CD14-positive monocyte (primary cell): ENCODE measurements at regions not wholly inside any gene's neighbourhood (a gene's known extent, or its start where the extent isn't known, plus 50 kb on each side); places are given as distances from the start of the nearest gene placed in this dataset.

Experiments
- DNase-seq, 3 donors: peaks; one replicate each; pipeline ENCODE4 v3.0.0-alpha.2; 2011 to 2022
- H2AFZ ChIP-seq: 2 replicates; pipeline ENCODE4 v1.6.0; 2012; ENCODE audit warnings: mild to moderate bottlenecking, low read depth, low read length, inconsistent platforms; ENCODE audit not compliant: insufficient read depth, poor library complexity, severe bottlenecking
- H3K27ac ChIP-seq, 2 donors: 1 replicate in 1 of 2; 2 replicates in 1 of 2; pipeline ENCODE4 v1.5.1; 2012 to 2013; ENCODE audit warnings: low read length in 2 of 2, control low read depth in 1 of 2, inconsistent platforms in 1 of 2, low read depth in 1 of 2, mild to moderate bottlenecking in 1 of 2
- H3K27me3 ChIP-seq, 2 donors: one replicate each; pipeline versions ENCODE4 v1.6.0 to v1.6.1; 2011 to 2013; ENCODE audit warnings: low read length in 2 of 2; ENCODE audit not compliant: control insufficient read depth in 2 of 2, insufficient read depth in 2 of 2
- H3K36me3 ChIP-seq, 2 donors: replicated peaks in 1 of 2; 1 replicate in 1 of 2; 2 replicates in 1 of 2; pipeline versions ENCODE4 v1.5.1 to v1.6.1; 2012 to 2013; ENCODE audit warnings: low read length in 2 of 2, control low read depth in 1 of 2, inconsistent platforms in 1 of 2, mild to moderate bottlenecking in 1 of 2; ENCODE audit not compliant: insufficient read depth in 2 of 2, control insufficient read depth in 1 of 2
- H3K4me1 ChIP-seq, 2 donors: 1 replicate in 1 of 2; 2 replicates in 1 of 2; pipeline versions ENCODE4 v1.5.1 to v1.6.1; 2012 to 2013; ENCODE audit warnings: low read length in 2 of 2, control low read depth in 1 of 2, inconsistent platforms in 1 of 2, mild to moderate bottlenecking in 1 of 2, moderate library complexity in 1 of 2; ENCODE audit not compliant: insufficient read depth in 2 of 2, control insufficient read depth in 1 of 2
- H3K4me2 ChIP-seq: replicated peaks from 2 replicates; pipeline ENCODE3; 2012; ENCODE audit warnings: low read length, moderate library complexity, mild to moderate bottlenecking; ENCODE audit not compliant: poor library complexity, severe bottlenecking; ENCODE audit errors: extremely low read depth
- H3K4me3 ChIP-seq, 3 experiments: fragments of 200-600 bp in 1 of 3; sonication (generic) in 1 of 3; replicated peaks in 1 of 3; 1 replicate in 2 of 3; 2 replicates in 1 of 3; pipeline ENCODE4 v1.5.1; 2011 to 2013; ENCODE audit warnings: low read length in 3 of 3, mild to moderate bottlenecking in 3 of 3, control low read depth in 2 of 3, low read depth in 2 of 3, inconsistent platforms in 1 of 3, moderate library complexity in 1 of 3
- H3K79me2 ChIP-seq: 2 replicates; pipeline ENCODE4 v1.6.0; 2012; ENCODE audit warnings: mild to moderate bottlenecking, control low read depth, inconsistent platforms, low read length, moderate library complexity; ENCODE audit not compliant: insufficient read depth
- H3K9ac ChIP-seq: 2 replicates; pipeline ENCODE4 v1.6.0; 2017; ENCODE audit warnings: low read length, mild to moderate bottlenecking; ENCODE audit not compliant: insufficient read depth, poor library complexity, severe bottlenecking
- H3K9me3 ChIP-seq, 2 donors: replicated peaks in 1 of 2; 1 replicate in 1 of 2; 2 replicates in 1 of 2; pipeline versions ENCODE4 v1.5.1 to v1.6.1; 2012 to 2013; ENCODE audit warnings: low read length in 2 of 2, control low read depth in 1 of 2; ENCODE audit not compliant: control insufficient read depth in 1 of 2, insufficient read depth in 1 of 2
- H4K20me1 ChIP-seq: 2 replicates; pipeline ENCODE4 v1.6.0; 2012; ENCODE audit warnings: mild to moderate bottlenecking, low read length, control low read depth, moderate library complexity; ENCODE audit not compliant: insufficient read depth
- H3K27ac Mint-ChIP-seq, 7 donors: one replicate each; pipeline ENCODE4 v1.8.0; 2020; ENCODE audit warnings: mild to moderate bottlenecking in 7 of 7, mixed read lengths in 7 of 7, moderate library complexity in 6 of 7, inconsistent platforms in 2 of 7
- H3K27me3 Mint-ChIP-seq, 3 donors: one replicate each; pipeline ENCODE4 v1.8.0; 2021 to 2022; ENCODE audit warnings: low read depth in 3 of 3, mild to moderate bottlenecking in 3 of 3, mixed read lengths in 3 of 3, moderate library complexity in 3 of 3, inconsistent platforms in 1 of 3
- H3K36me3 Mint-ChIP-seq, 2 donors: one replicate each; pipeline ENCODE4 v1.8.0; 2020; ENCODE audit warnings: mixed read lengths in 2 of 2, inconsistent platforms in 1 of 2, mild to moderate bottlenecking in 1 of 2
- H3K4me1 Mint-ChIP-seq: one replicate; pipeline ENCODE4 v1.8.0; 2020; ENCODE audit warnings: mild to moderate bottlenecking, mixed read lengths
- H3K4me3 Mint-ChIP-seq, 2 donors: one replicate each; pipeline ENCODE4 v1.8.0; 2020; ENCODE audit warnings: mild to moderate bottlenecking in 2 of 2, mixed read lengths in 2 of 2, moderate library complexity in 1 of 2
- H3K9me3 Mint-ChIP-seq, 7 donors: one replicate each; pipeline ENCODE4 v1.8.0; 2020 to 2022; ENCODE audit warnings: mixed read lengths in 7 of 7, mild to moderate bottlenecking in 6 of 7, moderate library complexity in 6 of 7, inconsistent platforms in 2 of 7
- WGBS: methylation state at CpG from one replicate; pipeline ENCODE4 v1.1.5; 2013; ENCODE audit warnings: missing lambda C conversion rate; ENCODE audit not compliant: insufficient coverage; 5-methylcytosine and 5-hydroxymethylcytosine counted together
- intact Hi-C, 2 donors: fragments of 100-400 bp; cut with micrococcal nuclease; formaldehyde crosslinking; loops; one replicate each; pipeline versions ENCODE4 v1.15.0 to v1.15.1; 2023
- TF ChIP-seq, protein P1 (sequence below): fragments of 200-600 bp; IDR thresholded peaks from one replicate; pipeline ENCODE4 v1.8.0; 2022; ENCODE audit warnings: antibody characterized with exemption, mild to moderate bottlenecking

- Histone ChIP-seq H3K27ac (no peak overlapping the region), H2AFZ (no peak overlapping the region), H3K36me3 (no peaks in the 10 kb centered on the region), H3K4me2 (no peak overlapping the region), H3K27me3 (no peaks in the 10 kb centered on the region), H3K79me2 (no peaks in the 10 kb centered on the region), H3K4me3 (no peak overlapping the region), H3K9ac (no peak overlapping the region), H3K4me1 (peaks cover 4 to 6% of the 10 kb centered on the region in 2 donors), H4K20me1 (no peaks in the 10 kb centered on the region), H3K9me3 (no peaks in the 10 kb centered on the region)
- H3K9me3 Mint-ChIP-seq: no peaks in the 10 kb centered on the region
- no peaks in the 10 kb centered on the region for H3K36me3 Mint-ChIP-seq
- no peak overlapping the region for H3K27ac Mint-ChIP-seq
- no peak for DNase-seq
- TF ChIP-seq, protein P1, sequence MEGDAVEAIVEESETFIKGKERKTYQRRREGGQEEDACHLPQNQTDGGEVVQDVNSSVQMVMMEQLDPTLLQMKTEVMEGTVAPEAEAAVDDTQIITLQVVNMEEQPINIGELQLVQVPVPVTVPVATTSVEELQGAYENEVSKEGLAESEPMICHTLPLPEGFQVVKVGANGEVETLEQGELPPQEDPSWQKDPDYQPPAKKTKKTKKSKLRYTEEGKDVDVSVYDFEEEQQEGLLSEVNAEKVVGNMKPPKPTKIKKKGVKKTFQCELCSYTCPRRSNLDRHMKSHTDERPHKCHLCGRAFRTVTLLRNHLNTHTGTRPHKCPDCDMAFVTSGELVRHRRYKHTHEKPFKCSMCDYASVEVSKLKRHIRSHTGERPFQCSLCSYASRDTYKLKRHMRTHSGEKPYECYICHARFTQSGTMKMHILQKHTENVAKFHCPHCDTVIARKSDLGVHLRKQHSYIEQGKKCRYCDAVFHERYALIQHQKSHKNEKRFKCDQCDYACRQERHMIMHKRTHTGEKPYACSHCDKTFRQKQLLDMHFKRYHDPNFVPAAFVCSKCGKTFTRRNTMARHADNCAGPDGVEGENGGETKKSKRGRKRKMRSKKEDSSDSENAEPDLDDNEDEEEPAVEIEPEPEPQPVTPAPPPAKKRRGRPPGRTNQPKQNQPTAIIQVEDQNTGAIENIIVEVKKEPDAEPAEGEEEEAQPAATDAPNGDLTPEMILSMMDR: no peak
- 100% methylated on average over 2 of the region's 5 CpGs for WGBS
- peaks cover 0 to 2% (median 1%) of the 10 kb centered on the region in 3 donors for H3K27me3 Mint-ChIP-seq
- intact Hi-C loops: loop anchor here in 1 of 2 donors (10.0 kb wide), 1 partner anchor 47 kb away; no protein-coding TSS in a partner anchor
- no peak overlapping the region for H3K4me3 Mint-ChIP-seq
- H3K4me1 Mint-ChIP-seq: peaks cover 15% of the 10 kb centered on the region
These were observed 318.7 kb downstream of the SOX4 start for GRCh38 chr6:21912151-21912832.

DNA sequence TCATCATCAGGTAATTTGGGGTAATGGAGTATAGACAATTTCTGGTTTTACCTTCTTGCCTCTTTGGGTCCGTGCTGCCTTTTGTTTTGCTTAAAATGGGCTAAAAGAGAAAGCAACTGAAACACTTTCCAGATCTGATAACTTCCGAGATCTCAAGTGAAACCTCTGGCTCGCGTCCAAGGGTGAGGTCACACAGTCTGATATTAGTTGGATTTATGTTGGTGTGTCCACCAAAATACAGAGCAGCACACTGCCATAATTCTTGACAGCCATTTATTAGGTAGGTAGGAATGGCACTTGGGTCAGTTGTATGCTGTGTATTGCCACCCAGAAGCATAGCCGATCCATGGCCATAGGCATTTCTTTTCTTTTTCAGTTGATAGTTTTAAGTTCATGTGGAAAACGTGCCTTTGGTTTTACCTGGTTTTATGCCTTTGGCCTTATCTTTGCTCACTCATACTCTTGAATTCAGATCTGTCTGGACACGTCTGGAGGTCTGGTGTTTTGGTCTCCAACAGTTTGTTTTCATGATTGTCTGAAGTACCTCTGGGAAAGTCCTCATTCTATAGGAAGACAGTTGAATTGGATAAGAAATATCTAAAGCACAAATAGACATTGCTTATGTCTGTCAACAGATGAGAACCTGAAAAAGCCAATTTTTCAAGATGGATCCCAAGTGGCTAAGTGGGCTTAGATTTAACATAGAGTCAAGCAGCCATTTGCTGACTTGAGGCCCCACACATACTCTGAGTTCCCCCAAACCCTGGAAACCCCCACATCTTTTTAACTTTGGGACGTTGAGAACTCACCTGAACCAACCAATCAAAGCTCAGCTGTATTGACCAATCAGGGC lies 320.8 kb downstream of the SOX4 start:
- TF ChIP-seq, protein P1: no peak
- Histone ChIP-seq H3K27ac (no peak overlapping the region), H3K9me3 (no peaks in the 10 kb centered on the region), H4K20me1 (no peaks in the 10 kb centered on the region), H3K4me2 (peak overlapping the region; percentile 59), H3K4me3 (peak overlapping the region; percentile 20 to 73 (median 68)), H3K36me3 (no peaks in the 10 kb centered on the region), H2AFZ (peak overlapping the region; percentile 64), H3K79me2 (no peaks in the 10 kb centered on the region), H3K27me3 (no peaks in the 10 kb centered on the region), H3K9ac (no peak overlapping the region), H3K4me1 (peaks cover 4 to 6% of the 10 kb centered on the region in 2 donors)
- H3K27ac Mint-ChIP-seq: peak overlapping the region in 3 of 7 donors; percentile 20 to 58 (median 35)
- intact Hi-C loops: loop anchor here in 1 of 2 donors (10.0 kb wide), 1 partner anchor 50 kb away; no protein-coding TSS in a partner anchor
- no peaks in the 10 kb centered on the region for H3K9me3 Mint-ChIP-seq
- peaks cover 15% of the 10 kb centered on the region for H3K4me1 Mint-ChIP-seq
- H3K36me3 Mint-ChIP-seq: no peaks in the 10 kb centered on the region
- DNase-seq: peak; percentile 20 to 59 (median 45)
- peaks cover 0 to 2% (median 1%) of the 10 kb centered on the region in 3 donors for H3K27me3 Mint-ChIP-seq
- WGBS: 67% methylated on average over 1 of the region's 8 CpGs
- peak overlapping the region; percentile 74 to 82 for H3K4me3 Mint-ChIP-seq
